AML-193 (cell line): ENCODE measurements at regions not wholly inside any gene's neighbourhood (a gene's known extent, or its start where the extent isn't known, plus 50 kb on each side); places are given as distances from the start of the nearest gene placed in this dataset.
A peak's percentile ranks its signal among the peaks of the same experiment; 100 is the strongest.

Experiments
- DNase-seq, 2 experiments: peaks; one replicate each; lab custom pipeline; 2025; lab: John Stamatoyannopoulos, UW

DNA sequence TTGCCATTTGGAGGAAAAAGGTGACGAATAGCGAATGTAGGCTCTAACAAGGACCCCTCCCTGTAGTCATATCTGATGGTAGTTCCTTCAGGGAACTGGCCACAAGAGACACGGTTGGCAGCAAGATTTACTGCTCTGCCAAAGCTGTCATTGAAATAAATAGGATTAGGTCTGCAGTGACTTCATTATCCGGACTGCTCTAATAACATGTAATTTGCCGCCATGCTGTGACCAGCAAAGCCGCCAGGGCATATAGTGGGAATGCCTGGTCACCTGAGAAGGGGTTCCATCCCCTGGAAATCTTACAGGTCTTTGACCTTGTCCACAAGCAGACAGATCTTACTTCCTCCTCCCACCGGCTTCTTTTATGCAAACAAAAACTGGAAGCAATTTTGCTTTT lies 59.4 kb upstream of the LAPTM4A start:
- DNase-seq, result no peak

DNA sequence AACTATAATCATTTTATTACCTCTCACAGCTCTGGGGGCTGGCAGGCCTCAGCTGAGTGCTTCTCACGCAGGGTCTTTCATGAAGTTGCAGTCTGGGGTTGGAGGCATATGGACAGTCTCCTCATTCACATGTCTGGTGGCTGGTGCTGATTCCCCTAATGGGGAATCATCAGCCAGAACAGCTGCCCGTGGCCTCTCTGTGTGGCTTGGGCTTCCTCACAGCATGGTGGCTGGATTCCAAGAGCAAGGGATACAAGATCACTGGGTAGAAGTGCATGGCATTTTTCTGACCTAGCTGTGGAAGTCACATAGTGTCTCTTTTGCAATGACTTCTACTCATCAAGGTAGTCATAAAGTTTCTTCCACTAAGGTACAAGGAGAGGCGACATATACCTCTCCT lies 59.0 kb upstream of the LAPTM4A start:
- no peak for DNase-seq

DNA sequence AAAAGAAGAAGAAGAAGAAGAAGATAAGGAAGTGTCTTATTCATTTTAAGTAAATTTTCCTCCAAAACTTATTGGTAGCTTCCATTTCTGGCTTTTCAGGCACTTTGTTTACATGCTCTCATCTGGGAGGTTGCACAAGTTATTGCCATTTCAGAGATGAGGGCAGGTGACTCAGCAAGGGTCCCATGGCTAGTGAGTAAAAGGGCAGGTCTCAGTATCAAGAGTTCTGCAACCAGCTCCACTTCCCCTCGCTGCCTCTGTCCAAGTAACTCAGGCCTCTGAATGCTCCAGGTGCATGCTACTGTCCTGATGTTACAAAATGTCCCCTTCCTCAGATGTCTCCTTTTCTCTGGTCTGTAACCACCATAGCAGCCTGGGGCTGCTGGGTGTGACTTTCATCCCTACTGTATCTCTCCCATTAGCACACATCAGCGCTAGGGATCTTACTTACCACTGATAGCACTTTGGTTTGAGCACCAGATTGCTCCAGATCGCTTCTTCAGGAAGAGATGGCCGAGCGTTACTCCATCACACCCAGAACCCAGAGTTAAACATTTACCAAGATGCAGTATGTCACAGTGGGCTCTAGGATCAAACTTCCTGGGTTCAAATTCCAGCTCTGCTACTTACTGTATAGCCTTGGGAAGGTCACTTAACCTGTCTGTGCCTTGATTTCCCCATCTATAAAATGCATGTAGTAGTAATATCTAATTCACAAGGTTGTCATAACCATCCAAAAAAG lies 57.4 kb upstream of the LAPTM4A start:
- DNase-seq, result no peak

DNA sequence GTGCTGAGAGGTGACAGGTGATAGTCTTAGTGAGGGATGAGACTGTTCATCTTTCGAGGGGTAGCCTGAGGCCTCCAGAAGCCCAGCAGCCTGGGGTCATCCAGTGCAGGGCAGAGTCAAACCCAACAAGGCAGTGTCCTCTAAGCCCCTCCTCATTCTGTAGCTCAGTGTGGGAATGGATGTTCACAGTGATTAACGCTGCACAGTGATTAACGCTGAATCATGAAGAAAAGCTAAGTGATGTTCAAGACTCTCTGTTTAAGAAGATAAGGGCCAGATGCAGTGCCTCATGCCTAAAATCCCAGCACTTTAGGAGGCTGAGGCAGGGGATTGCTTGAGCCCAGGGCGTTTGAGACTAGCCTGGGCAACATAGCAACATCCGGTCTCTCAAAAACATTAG lies 56.3 kb upstream of the LAPTM4A start:
- no peak for DNase-seq

DNA sequence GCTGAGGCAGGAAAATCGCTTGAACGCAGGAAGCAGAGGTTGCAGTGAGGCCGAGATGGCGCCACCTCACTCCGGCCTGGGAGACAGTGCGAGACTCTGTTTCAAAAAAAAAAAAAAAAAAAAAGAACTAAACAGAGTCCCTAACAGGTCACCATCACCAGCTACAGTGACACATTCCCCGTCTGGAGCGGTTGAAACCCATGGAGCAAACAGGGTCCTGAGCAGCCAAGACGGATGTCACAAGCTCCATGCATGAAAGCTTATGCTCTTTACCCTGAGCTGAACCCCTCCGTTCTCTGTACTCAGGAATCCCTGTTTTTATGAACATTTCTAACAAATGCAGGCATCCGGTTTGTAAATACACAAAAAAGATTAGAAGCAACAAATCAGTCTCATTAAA lies 55.9 kb upstream of the LAPTM4A start:
- no peak for DNase-seq

DNA sequence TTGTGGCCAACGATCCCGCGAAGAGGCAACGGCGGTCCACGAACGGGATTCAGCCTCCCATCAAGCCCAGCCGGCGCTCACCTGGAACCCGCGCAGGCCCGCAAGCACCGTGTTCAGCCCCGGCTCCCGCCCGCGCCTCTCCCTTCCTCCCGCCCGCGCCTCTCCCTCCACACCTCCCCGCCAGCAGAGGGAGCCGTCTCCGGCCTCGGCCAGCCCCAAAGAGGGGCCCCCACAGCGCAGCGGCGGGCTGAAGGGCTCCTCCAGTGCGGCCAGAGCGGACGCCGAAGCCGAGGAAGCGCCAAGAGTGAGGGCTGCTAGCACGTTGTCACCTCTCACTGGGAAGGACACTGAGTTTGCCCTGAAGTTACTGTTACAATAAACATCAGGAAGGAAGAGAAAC lies 55.3 kb upstream of the LAPTM4A start:
- no peak for DNase-seq

DNA sequence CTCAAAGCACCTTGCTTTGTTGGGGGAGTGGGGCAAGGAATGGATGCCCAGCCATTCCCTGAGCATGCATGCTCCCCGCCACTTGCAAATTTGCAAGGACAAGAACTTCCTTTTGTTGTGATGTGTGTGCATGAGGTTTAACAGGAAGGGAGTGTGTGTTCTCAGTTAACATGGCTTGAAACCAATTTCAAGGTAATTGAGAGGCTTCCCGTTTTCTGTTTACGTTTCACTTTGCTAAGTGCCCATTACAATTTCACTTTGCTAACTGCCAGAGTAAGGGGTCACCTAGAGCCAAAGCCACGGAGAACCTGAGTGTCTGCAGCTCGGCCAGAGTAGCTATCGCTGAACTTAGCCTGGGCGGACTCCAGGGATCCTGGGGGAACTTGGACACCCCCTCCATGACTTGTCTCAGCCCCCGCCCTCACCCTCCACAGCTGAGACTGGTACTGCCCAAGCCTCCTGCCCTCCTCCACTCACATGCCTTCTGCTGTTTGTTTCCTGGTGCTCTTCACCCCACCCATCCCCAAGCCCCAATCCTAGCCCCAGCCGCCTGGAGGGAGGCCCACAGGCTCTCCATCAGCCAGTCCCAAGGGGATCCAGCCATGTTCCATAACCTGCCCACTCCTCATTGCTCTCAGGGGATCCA lies 53.6 kb upstream of the LAPTM4A start:
- no peak for DNase-seq

DNA sequence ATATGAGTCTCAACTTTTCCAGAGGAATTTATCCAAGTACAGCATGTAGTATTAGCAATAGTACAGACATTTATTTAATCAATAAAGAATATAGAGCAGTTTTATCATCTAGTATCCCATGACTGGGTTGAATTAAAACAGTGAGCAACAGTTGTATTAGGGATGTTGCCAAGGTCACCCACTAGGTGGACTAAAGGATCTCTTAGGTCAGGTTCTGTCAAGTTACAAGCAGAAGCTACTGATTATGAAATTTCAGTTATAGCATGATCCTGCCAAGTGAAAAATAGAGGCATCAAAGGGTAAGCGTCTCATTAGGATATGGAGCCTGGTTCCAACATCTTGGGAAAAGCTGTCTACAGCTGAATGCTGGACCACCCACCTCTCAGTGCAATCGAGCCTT lies 52.1 kb upstream of the LAPTM4A start:
- DNase-seq, result peak; percentile 14 to 28
